D721Med (cell line): ENCODE measurements at regions not wholly inside any gene's neighbourhood (a gene's known extent, or its start where the extent isn't known, plus 50 kb on each side); places are given as distances from the start of the nearest gene placed in this dataset.

Source experiments
- DNase-seq: peaks from one replicate; pipeline ENCODE4 v3.0.0; 2011; ENCODE audit warnings: low spot score; ENCODE audit not compliant: insufficient read length
- FAIRE-seq: peaks from 2 replicates; lab custom pipeline; 2011; peaks lifted over from hg19 to GRCh38; lab: Jason Lieb, UNC
- TF ChIP-seq, protein P1 (sequence below): IDR thresholded peaks from 2 replicates; pipeline ENCODE4 v1.5.1; 2012; ENCODE audit warnings: mild to moderate bottlenecking, control low read depth; ENCODE audit not compliant: insufficient read depth; ENCODE audit errors: missing control alignments

DNA sequence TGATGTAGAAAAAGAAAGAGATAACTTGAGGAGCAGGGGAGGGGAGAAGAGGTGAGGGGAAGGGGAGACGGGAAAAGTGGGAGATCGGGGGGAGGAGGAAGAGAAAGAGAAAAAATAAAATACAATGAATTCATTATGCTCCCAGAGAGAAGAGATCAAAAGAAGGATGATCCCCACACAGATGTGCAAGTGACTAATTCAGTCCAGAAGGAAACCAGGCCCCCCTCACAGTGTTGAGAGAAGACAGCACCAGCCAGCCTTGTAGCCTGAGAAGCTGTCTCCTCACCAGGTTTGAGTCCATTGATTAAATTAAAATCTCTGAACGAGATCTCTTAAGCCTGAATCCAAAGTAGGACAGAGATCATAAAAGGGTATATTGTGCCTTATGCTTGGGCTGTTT lies 333.7 kb upstream of the NBEA start:
- FAIRE-seq (no peak), DNase-seq (no peak)
- TF ChIP-seq, protein P1, sequence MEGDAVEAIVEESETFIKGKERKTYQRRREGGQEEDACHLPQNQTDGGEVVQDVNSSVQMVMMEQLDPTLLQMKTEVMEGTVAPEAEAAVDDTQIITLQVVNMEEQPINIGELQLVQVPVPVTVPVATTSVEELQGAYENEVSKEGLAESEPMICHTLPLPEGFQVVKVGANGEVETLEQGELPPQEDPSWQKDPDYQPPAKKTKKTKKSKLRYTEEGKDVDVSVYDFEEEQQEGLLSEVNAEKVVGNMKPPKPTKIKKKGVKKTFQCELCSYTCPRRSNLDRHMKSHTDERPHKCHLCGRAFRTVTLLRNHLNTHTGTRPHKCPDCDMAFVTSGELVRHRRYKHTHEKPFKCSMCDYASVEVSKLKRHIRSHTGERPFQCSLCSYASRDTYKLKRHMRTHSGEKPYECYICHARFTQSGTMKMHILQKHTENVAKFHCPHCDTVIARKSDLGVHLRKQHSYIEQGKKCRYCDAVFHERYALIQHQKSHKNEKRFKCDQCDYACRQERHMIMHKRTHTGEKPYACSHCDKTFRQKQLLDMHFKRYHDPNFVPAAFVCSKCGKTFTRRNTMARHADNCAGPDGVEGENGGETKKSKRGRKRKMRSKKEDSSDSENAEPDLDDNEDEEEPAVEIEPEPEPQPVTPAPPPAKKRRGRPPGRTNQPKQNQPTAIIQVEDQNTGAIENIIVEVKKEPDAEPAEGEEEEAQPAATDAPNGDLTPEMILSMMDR: no peak

DNA sequence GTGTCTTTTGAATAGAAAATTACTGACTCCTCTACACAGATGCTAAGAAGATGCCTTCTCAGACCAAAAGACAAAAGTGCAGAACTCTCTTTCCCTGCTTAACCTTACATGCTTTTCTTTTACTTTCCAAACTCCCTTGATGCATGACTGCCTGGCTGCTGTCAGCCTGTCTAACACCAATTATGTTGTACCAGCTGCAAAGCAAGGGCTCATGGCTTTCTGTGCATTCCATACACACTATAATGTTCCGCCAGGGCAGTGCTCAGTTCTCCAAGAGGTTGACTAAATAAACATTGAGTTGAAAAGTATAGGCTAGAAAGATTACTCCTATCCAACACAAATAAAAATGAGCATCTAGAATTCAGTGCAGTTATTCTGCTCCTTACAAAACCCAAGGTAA lies 330.4 kb upstream of the NBEA start:
- FAIRE-seq (no peak), DNase-seq (no peak)
- TF ChIP-seq, protein P1: no peak

DNA sequence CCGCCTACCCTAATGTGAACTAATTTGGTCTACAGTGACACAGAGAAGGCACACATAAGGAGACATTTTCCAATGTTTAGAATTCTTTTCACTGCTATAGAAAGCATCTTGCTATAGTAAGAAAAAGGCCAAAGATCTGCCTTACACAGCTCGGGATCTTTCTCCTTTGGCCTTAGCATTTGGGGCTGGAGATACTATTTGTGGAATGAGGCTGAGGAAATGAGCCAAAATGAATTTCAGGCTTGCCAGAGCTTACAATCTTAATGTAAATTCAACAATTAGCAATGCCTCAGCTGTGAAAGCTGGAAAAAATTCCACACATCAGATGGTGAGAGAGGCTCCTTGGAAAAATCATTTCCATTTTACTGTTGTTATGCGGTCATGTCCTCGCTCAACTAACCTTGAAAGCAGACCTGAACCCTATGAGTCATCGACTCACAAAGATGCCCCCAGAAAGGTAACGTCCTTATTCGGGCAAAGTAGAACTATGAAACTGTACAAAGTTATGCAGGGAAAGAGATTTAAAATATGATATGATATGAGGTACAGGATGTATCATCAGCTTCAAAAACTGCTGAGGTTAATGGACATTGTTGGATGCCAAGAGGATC lies 324.5 kb upstream of the NBEA start:
- TF ChIP-seq, protein P1: no peak
- FAIRE-seq: no peak
- no peak for DNase-seq

DNA sequence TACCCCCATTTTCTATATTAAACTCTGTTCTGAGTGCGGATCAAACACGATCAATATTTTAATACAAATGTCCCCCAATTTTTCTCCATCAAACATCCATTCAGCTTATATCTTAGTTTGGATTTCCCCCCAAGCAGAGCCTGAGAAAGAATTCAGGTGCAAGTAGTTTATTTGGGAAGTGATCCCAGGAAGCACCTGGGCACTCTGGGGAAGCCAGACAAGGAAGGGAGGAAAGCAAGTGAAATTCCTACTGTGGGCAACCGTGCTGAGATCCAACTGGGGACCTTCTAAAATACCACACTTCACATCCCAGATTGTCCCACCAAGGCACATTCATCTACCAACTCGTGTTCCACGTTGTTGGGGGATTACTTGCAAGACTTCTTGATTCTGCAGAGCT lies 323.4 kb upstream of the NBEA start:
- FAIRE-seq: no peak
- TF ChIP-seq, protein P1: no peak
- DNase-seq: no peak

DNA sequence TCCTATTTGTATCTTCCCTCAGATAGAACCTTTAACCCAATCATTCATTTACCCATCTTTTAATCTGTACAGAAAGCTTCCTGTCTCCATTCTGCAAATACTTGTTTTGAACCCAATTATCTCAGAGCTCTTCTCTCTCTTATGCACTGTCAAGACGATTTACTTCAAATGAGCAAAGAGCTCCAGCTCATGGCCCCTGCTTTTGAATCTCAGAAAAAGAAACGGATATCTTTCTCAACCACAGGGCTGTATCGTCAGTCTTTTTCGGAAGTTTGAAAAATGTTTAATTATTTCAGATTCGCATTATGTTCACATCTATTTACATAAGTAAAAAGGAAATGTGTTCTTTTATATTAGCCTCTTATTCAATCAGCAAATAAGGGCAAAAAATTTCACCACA lies 322.7 kb upstream of the NBEA start:
- DNase-seq: no peak
- FAIRE-seq: no peak
- TF ChIP-seq, protein P1: no peak

DNA sequence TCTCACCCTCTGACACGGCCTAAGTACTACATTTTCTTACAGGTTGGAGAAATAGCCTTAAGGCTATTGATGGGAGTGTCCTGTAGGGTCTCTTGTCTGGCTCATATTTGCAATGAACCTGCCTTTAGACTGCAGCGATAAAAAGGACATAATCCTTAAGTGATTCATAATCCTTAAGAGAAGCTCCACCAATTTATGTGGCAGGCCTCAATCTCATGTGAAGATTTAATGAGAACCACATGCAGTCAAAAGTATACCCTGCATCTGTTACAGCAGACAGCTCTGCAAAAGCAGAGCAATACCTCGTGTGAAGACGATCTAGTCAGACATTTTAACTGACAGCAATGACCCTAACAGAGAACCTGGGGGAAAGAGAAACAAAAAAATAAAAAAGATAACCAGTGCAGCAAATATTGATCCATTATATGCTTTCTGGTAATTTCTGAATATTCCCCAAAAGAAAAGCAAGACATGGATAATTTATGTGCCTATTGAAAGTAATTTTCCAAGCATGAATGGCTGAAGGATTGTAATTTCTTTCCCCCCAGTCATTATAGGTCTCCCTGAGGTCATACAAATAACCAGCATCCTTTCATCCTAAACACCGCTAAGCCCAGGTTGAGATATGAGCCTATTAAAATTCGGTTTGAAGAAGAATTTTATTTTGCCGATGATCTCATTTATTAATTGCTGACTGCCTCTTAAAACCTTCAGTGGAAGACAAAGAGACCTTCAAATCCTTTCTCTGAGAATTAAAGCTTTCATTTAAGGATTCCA lies 321.8 kb upstream of the NBEA start:
- no peak for DNase-seq
- TF ChIP-seq, protein P1: no peak
- FAIRE-seq: peak; percentile 98

DNA sequence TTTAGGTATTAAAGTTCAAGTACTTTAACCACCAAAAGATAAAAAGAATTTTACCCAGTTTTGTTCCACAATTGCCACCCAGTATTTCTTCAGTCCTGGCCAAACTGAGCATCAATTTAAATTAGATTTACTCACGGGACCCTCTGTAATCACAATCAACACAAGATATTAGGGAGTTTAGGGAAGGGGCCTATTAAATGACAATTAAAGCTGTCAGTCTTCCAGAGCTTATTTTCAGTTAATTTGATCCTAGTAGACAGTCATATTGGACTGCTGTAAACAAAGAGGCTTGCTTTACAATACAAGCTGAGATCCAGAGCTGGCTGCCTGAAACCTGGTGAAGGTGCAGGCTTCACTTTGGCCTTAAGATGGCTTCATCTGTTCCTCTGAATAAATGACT lies 321.2 kb upstream of the NBEA start:
- DNase-seq (no peak), FAIRE-seq (peak; percentile 87)
- TF ChIP-seq, protein P1: no peak
